ENCODE measurements at regions not wholly inside any gene's neighbourhood (a gene's known extent, or its start where the extent isn't known, plus 50 kb on each side); places are given as distances from the start of the nearest gene placed in this dataset.

DNA sequence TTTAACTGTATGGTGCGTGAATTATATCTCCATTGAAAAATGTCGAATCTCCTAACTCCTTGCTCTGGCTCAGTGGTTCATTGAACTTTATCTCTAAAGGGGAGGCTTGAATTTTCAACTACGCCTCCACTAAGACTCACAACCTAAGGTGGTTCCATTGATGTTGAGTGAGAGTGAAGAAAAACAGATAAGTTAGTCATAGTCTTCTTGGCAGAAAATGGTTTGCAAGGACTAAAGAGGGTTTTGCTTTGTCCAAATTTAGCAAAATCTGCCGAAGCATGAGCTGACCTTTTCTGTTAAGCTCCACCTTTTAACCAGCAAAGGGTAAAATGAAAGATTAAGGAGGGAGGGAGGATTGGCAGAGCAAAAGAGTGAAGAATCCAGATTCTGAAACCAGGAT is 290.2 kb upstream of the SPTLC3 start:
- H3K9me3 ChIP-seq (ENCODE audit: control insufficient read depth, low read length): no peaks in the 10 kb centered on the region
- 55% methylated on average over 4 of the region's 4 CpGs for WGBS
- H3K4me1 ChIP-seq (ENCODE audit: control insufficient read depth, insufficient read depth, low read length): no peaks in the 10 kb centered on the region
- no peak overlapping the region for H3K27ac ChIP-seq (ENCODE audit: low read length)
- no peak overlapping the region for H3K4me3 ChIP-seq (ENCODE audit: low read length)
- DNase-seq (no peak), ATAC-seq (no peak)
- intact Hi-C loops (cut with DNase I): no loop called here
- H3K27me3 ChIP-seq (ENCODE audit: control insufficient read depth, insufficient read depth): no peaks in the 10 kb centered on the region

- Histone ChIP-seq H3K4me3 (ENCODE audit: low read length) (no peak overlapping the region), H3K9me3 (ENCODE audit: control insufficient read depth, low read length) (no peaks in the 10 kb centered on the region), H3K27me3 (ENCODE audit: control insufficient read depth, insufficient read depth) (no peaks in the 10 kb centered on the region), H3K27ac (ENCODE audit: low read length) (no peak overlapping the region), H3K4me1 (ENCODE audit: control insufficient read depth, insufficient read depth, low read length) (no peaks in the 10 kb centered on the region)
- intact Hi-C loops (cut with DNase I): no loop called here
- WGBS: 69% methylated on average over 2 of the region's 2 CpGs
- DNase-seq (no peak), ATAC-seq (no peak)
These were observed 287.1 kb upstream of the SPTLC3 start for GRCh38 chr20:12721636-12722035.

DNA sequence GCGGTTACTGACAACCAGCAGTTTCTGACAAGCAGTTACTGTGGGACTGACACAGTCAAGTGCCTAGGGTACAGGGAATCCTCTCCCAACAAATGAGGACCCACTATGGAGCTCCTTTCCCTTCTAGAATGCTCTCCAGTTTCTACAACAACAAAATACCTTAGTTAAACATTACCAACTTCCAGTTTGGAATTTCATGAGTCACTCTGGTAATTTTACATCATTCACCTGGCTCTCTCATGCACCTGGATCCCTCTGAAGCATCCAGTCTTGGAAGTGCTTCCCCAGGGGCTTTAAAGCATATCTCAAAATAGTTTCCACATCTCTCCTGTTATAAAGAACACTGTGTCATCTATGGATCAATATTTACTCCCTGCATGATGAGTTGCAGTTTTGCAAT is 286.7 kb upstream of the SPTLC3 start:
- ATAC-seq: no peak
- Histone ChIP-seq H3K4me3 (ENCODE audit: low read length) (no peak overlapping the region), H3K27ac (ENCODE audit: low read length) (no peak overlapping the region), H3K4me1 (ENCODE audit: control insufficient read depth, insufficient read depth, low read length) (no peaks in the 10 kb centered on the region), H3K9me3 (ENCODE audit: control insufficient read depth, low read length) (no peaks in the 10 kb centered on the region), H3K27me3 (ENCODE audit: control insufficient read depth, insufficient read depth) (no peaks in the 10 kb centered on the region)
- DNase-seq: no peak
- WGBS: 92% methylated on average over 1 of the region's 1 CpG
- intact Hi-C loops (cut with DNase I): no loop called here

DNA sequence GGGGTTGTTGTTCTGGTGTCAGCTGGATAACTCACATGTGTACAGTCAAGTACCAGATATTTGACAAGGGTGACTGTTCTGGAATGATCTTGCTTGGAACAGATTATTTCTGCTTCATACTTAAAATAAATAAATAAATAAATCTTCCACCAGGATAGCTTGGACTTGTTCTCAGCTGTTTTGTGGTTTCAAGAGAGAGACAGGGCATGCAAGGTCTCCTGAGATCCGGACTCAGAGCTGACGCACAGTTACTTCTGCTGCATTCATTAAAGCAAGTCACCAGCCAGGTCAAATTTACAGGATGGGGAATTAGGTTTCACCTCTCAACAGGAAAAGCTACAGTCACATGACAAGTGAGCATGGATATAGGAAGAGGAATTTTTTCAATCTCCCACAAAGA is 285.0 kb upstream of the SPTLC3 start:
- H3K27ac ChIP-seq (ENCODE audit: low read length): no peak overlapping the region
- intact Hi-C loops (cut with DNase I): no loop called here
- DNase-seq (no peak), ATAC-seq (no peak)
- H3K4me1 ChIP-seq (ENCODE audit: control insufficient read depth, insufficient read depth, low read length): no peaks in the 10 kb centered on the region
- no peaks in the 10 kb centered on the region for H3K9me3 ChIP-seq (ENCODE audit: control insufficient read depth, low read length)
- 91% methylated on average over 2 of the region's 2 CpGs for WGBS
- no peaks in the 10 kb centered on the region for H3K27me3 ChIP-seq (ENCODE audit: control insufficient read depth, insufficient read depth)
- H3K4me3 ChIP-seq (ENCODE audit: low read length): no peak overlapping the region

- DNase-seq (no peak), ATAC-seq (no peak)
- Histone ChIP-seq H3K9me3 (ENCODE audit: control insufficient read depth, low read length) (no peaks in the 10 kb centered on the region), H3K4me3 (ENCODE audit: low read length) (no peak overlapping the region), H3K27ac (ENCODE audit: low read length) (no peak overlapping the region), H3K27me3 (ENCODE audit: control insufficient read depth, insufficient read depth) (no peaks in the 10 kb centered on the region), H3K4me1 (ENCODE audit: control insufficient read depth, insufficient read depth, low read length) (no peaks in the 10 kb centered on the region)
- intact Hi-C loops (cut with DNase I): no loop called here
- 88% methylated on average over 3 of the region's 3 CpGs for WGBS
These were observed 280.0 kb upstream of the SPTLC3 start for GRCh38 chr20:12728782-12729181.

DNA sequence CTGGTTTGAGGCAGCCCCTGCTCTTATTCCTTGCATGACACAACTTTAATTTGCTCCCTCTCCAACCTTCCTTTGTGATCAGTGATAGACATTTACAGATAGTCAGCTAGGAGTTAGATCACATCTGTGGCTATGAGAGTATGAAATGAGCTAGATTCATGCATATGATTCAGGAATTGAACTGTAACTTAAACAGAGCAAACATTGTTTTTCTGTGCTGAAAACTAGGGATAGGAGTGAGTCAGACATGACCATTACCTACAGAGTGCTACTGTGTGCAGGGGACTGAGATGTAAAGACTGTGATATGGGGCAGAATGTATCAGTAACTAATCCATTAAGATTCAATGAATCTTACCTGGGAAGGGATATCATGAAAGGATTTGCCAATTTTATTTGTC is 279.4 kb upstream of the SPTLC3 start:
- Histone ChIP-seq H3K4me1 (ENCODE audit: control insufficient read depth, insufficient read depth, low read length) (no peaks in the 10 kb centered on the region), H3K27ac (ENCODE audit: low read length) (no peak overlapping the region), H3K27me3 (ENCODE audit: control insufficient read depth, insufficient read depth) (no peaks in the 10 kb centered on the region), H3K9me3 (ENCODE audit: control insufficient read depth, low read length) (no peaks in the 10 kb centered on the region), H3K4me3 (ENCODE audit: low read length) (no peak overlapping the region)
- no peak for ATAC-seq
- no peak for DNase-seq
- intact Hi-C loops (cut with DNase I): no loop called here

DNA sequence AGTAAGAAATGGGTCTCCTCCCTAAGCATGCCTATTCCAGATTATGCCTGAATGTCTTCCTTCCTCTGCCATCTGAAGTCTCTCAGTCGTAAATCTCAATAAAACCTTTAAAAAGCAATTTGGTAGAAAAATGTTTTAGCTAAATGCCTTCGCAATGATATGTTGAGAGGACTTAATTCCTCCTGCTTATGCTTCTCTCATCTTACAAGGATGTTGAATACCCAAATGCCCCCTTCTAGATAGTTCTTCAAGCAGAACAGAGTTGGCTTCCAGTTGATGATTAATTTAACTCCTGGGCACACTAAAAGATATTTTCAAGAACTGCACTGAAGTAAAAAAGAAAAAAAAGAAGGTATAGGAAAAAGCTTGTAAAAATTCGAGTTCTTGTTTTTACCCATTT is 275.0 kb upstream of the SPTLC3 start:
- 69% methylated on average over 3 of the region's 3 CpGs for WGBS
- Histone ChIP-seq H3K4me1 (ENCODE audit: control insufficient read depth, insufficient read depth, low read length) (peaks cover 1% of the 10 kb centered on the region), H3K9me3 (ENCODE audit: control insufficient read depth, low read length) (no peaks in the 10 kb centered on the region), H3K27ac (ENCODE audit: low read length) (no peak overlapping the region), H3K4me3 (ENCODE audit: low read length) (no peak overlapping the region), H3K27me3 (ENCODE audit: control insufficient read depth, insufficient read depth) (no peaks in the 10 kb centered on the region)
- intact Hi-C loops (cut with DNase I): no loop called here
- no peak for DNase-seq
- ATAC-seq: no peak

- intact Hi-C loops (cut with DNase I): no loop called here
- peak overlapping the region; percentile 77 for H3K27ac ChIP-seq (ENCODE audit: low read length)
- DNase-seq (no peak), ATAC-seq (peak; percentile 23 to 54)
- no peaks in the 10 kb centered on the region for H3K9me3 ChIP-seq (ENCODE audit: control insufficient read depth, low read length)
- WGBS: 60% methylated on average over 4 of the region's 4 CpGs
- no peak overlapping the region for H3K4me3 ChIP-seq (ENCODE audit: low read length)
- no peaks in the 10 kb centered on the region for H3K27me3 ChIP-seq (ENCODE audit: control insufficient read depth, insufficient read depth)
- H3K4me1 ChIP-seq (ENCODE audit: control insufficient read depth, insufficient read depth, low read length): peaks cover 1% of the 10 kb centered on the region
These were observed 271.3 kb upstream of the SPTLC3 start for GRCh38 chr20:12737497-12737896.

GRCh38 chr20:12737900-12738299 is 270.9 kb upstream of the SPTLC3 start:
- DNase-seq (no peak), ATAC-seq (peak; percentile 75 to 89)
- intact Hi-C loops (cut with DNase I): no loop called here
- 86% methylated on average over 2 of the region's 2 CpGs for WGBS
- Histone ChIP-seq H3K27ac (ENCODE audit: low read length) (no peak overlapping the region), H3K4me1 (ENCODE audit: control insufficient read depth, insufficient read depth, low read length) (peaks cover 1% of the 10 kb centered on the region), H3K27me3 (ENCODE audit: control insufficient read depth, insufficient read depth) (no peaks in the 10 kb centered on the region), H3K9me3 (ENCODE audit: control insufficient read depth, low read length) (no peaks in the 10 kb centered on the region), H3K4me3 (ENCODE audit: low read length) (no peak overlapping the region)

DNA sequence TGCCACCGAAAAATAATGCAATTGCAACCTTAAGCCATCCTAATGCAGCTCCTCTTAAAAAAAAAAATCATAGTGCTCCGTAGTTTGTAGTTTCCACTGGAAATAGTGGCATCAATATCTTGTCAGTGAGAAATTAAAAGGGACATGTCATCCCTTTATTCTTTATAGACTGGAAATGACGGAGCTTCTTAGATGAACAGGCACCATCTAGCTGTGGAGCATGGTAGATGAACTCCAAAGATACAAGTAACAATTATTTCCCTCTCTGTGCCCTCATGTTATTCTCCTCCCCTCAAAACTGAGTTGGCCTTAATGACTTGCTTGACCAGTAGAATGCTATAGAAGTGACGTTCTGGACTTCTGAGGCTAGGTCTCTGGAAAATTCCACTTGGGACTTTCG is 268.1 kb upstream of the SPTLC3 start:
- no peaks in the 10 kb centered on the region for H3K27me3 ChIP-seq (ENCODE audit: control insufficient read depth, insufficient read depth)
- ATAC-seq: no peak
- no peak overlapping the region for H3K4me3 ChIP-seq (ENCODE audit: low read length)
- H3K9me3 ChIP-seq (ENCODE audit: control insufficient read depth, low read length): no peaks in the 10 kb centered on the region
- DNase-seq: no peak
- intact Hi-C loops (cut with DNase I): no loop called here
- peaks cover 1% of the 10 kb centered on the region for H3K4me1 ChIP-seq (ENCODE audit: control insufficient read depth, insufficient read depth, low read length)
- no peak overlapping the region for H3K27ac ChIP-seq (ENCODE audit: low read length)
- WGBS: 81% methylated on average over 5 of the region's 5 CpGs

- DNase-seq (no peak), ATAC-seq (peak; percentile 23 to 52)
- Histone ChIP-seq H3K4me1 (ENCODE audit: control insufficient read depth, insufficient read depth, low read length) (no peaks in the 10 kb centered on the region), H3K27me3 (ENCODE audit: control insufficient read depth, insufficient read depth) (no peaks in the 10 kb centered on the region), H3K27ac (ENCODE audit: low read length) (no peak overlapping the region), H3K4me3 (ENCODE audit: low read length) (no peak overlapping the region), H3K9me3 (ENCODE audit: control insufficient read depth, low read length) (no peaks in the 10 kb centered on the region)
- WGBS: 75% methylated on average over 2 of the region's 2 CpGs
- intact Hi-C loops (cut with DNase I): no loop called here
These were observed 264.7 kb upstream of the SPTLC3 start for GRCh38 chr20:12744037-12744436.

DNA sequence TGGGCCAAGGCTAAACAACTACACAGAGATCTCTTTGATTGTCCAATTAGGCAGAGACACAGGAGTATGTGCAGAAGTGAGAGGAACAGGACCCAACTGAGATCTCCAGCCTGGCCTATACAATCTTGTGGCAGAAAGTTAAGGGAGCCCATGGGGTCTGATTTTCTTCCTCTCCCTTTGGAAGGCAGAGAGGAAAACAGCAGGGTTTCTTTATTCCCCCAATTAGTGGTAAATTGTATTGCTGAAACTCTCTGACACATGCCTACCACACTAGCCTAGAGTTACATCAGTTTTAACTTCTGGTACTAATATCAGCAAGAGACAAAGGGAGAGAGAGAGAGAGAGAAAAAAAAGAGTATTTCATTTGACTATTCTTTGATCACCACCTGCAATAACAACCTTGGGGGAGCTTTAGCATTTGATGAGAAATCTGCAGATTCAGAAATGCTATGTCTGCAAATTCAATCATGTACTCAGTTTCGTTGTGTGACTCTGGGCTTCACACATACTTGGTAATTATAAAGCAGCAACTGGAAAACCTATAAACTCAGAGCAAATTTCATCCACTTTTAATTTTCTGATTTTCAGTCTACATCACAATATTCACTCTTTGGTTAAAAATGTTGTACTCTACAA is 260.3 kb upstream of the SPTLC3 start:
- H3K4me3 ChIP-seq (ENCODE audit: low read length): no peak overlapping the region
- intact Hi-C loops (cut with DNase I): no loop called here
- no peak for ATAC-seq

More for the DNA sequence above, 260.3 kb upstream of the SPTLC3 start:
- Histone ChIP-seq H3K9me3 (ENCODE audit: control insufficient read depth, low read length) (no peaks in the 10 kb centered on the region), H3K4me1 (ENCODE audit: control insufficient read depth, insufficient read depth, low read length) (no peaks in the 10 kb centered on the region), H3K27ac (ENCODE audit: low read length) (no peak overlapping the region), H3K27me3 (ENCODE audit: control insufficient read depth, insufficient read depth) (no peaks in the 10 kb centered on the region)
- WGBS: 71% methylated on average over 1 of the region's 1 CpG
- DNase-seq: no peak

All from right cardiac atrium (tissue), 5 donors.